MCF 10A (cell line): ENCODE measurements at regions not wholly inside any gene's neighbourhood (a gene's known extent, or its start where the extent isn't known, plus 50 kb on each side); places are given as distances from the start of the nearest gene placed in this dataset.

Experiments
- BruUV-seq: library from RNA; stranded (reverse); fragments of 400-500 nt; replicated peaks from 2 replicates; lab custom pipeline; 2021; lab: Mats Ljungman, UMichigan
- CTCF ChIA-PET: fragments of 300-600 bp; sonication (Branson Sonifier 250); formaldehyde crosslinking; extraction: SDS; loops from one replicate; lab custom pipeline; 2021; ENCODE audit warnings: antibody characterized with exemption, inconsistent platforms; lab: Yijun Ruan, JAX
- POLR2A ChIA-PET: fragments of 300-600, 350-650 bp; sonication (Branson Sonifier 250); formaldehyde crosslinking; extraction: SDS; loops from one replicate; lab custom pipeline; 2020; ENCODE audit warnings: antibody characterized with exemption, inconsistent platforms; lab: Yijun Ruan, JAX
- DNase-seq: peaks from one replicate; pipeline ENCODE4 v3.0.0-alpha.2; 2018; ENCODE audit not compliant: unreplicated experiment
- H3K27ac Mint-ChIP-seq: one replicate; pipeline ENCODE4 v1.8.0; 2022; ENCODE audit warnings: mild to moderate bottlenecking, low read depth, mixed read lengths; ENCODE audit not compliant: unreplicated experiment
- H3K27me3 Mint-ChIP-seq: one replicate; pipeline ENCODE4 v1.8.0; 2022; ENCODE audit warnings: mixed read lengths; ENCODE audit not compliant: insufficient read depth, unreplicated experiment
- H3K36me3 Mint-ChIP-seq: one replicate; pipeline ENCODE4 v1.8.0; 2022; ENCODE audit warnings: mild to moderate bottlenecking, moderate library complexity, mixed read lengths; ENCODE audit not compliant: insufficient read depth, unreplicated experiment
- H3K4me1 Mint-ChIP-seq: one replicate; pipeline ENCODE4 v1.8.0; 2022; ENCODE audit warnings: mixed read lengths; ENCODE audit not compliant: insufficient read depth, unreplicated experiment
- H3K4me3 Mint-ChIP-seq: one replicate; pipeline ENCODE4 v1.8.0; 2022; ENCODE audit warnings: mild to moderate bottlenecking, moderate library complexity, mixed read lengths; ENCODE audit not compliant: unreplicated experiment
- H3K9me3 Mint-ChIP-seq: one replicate; pipeline ENCODE4 v1.8.0; 2022; ENCODE audit warnings: mixed read lengths; ENCODE audit not compliant: unreplicated experiment
- CTCF ChIP-seq: fragments of 200-600 bp; IDR thresholded peaks from one replicate; pipeline ENCODE4 v1.8.0; 2022; ENCODE audit warnings: antibody characterized with exemption, mild to moderate bottlenecking; ENCODE audit not compliant: unreplicated experiment
- intact Hi-C: fragments of 100-400 bp; cut with micrococcal nuclease; formaldehyde crosslinking; loops from 2 replicates; pipeline ENCODE4 v1.14.1; 2022

DNA sequence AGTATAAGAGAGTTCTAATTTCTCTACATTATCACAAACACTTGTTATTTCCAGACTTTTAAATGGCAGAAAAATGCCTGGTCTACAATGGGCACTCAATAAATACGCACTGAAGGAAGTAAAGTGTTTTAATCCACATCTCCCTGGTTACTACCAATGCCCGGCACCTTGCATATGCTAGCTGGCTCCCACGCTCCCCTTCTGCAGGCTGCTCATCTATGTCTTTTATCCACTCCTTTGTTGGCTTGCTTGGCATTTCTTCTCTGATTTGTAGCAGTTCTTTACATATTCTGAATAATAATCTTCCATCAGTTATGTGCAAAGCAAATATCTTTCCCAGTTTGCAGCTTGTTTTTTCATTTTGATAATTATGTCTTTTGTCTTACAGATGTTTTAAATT, 74.6 kb upstream of the PRR23E start:
- TF ChIP-seq CTCF, result no peak
- ChIA-PET POLR2A (interaction anchor here (0.6 kb wide), 1 partner anchor 476 kb away, joined by 3 read pairs; no protein-coding TSS in a partner anchor), CTCF (no interaction called here)
- DNase-seq, result no peak
- Mint-ChIP-seq H3K4me3 (no peak overlapping the region), H3K4me1 (no peaks in the 10 kb centered on the region), H3K27ac (no peak overlapping the region), H3K36me3 (no peaks in the 10 kb centered on the region), H3K27me3 (peaks cover 21% of the 10 kb centered on the region), H3K9me3 (no peaks in the 10 kb centered on the region)
- BruUV-seq, result no TSS peak
- intact Hi-C loops, result no loop called here

DNA sequence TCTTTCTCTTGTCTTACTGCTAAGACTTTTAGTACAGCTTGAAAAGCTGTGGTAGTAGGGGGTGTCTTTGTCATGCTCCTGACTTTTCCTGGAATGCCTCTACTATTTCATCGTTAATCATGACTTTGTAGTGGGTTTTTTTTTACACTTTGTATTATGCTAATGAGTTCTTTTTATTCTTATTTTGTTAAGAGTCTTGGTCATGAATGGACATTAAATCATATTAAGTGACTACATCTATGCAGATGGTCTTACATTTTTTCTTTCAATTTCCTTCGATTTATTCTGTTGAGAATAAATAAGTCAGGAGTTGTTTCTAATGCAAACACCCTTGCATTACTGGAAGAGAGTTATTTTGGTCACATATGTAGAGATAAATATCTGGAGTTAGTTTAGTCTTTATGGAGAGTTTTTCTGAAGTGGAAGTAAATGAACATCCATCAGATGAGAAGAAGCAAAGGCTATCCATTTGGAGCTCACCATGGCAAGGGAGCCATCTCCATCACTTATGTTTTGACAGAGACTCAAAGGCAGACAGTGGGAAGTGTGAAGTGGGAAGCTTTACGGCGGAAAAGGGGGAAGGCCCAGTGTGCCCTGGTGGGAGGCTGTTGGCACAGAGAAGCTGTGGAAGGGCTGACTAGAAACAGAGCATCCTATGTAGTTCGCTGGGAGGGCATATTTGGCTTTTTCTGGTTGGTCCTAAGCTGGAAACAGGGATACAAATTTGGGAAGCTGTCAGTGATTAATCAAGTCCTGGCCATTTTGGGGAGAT, 73.1 kb upstream of the PRR23E start:
- H3K4me3 Mint-ChIP-seq, result no peak overlapping the region
- intact Hi-C loops, result no loop called here
- CTCF ChIA-PET, result no interaction called here
- no peaks in the 10 kb centered on the region for H3K4me1 Mint-ChIP-seq
- H3K27me3 Mint-ChIP-seq, result peaks cover 21% of the 10 kb centered on the region
- no peaks in the 10 kb centered on the region for H3K9me3 Mint-ChIP-seq
- POLR2A ChIA-PET, result interaction anchor here (0.7 kb wide), 1 partner anchor 659 kb away, joined by 3 read pairs; no protein-coding TSS in a partner anchor
- no peak for TF ChIP-seq CTCF
- BruUV-seq, result no TSS peak
- no peaks in the 10 kb centered on the region for H3K36me3 Mint-ChIP-seq
- H3K27ac Mint-ChIP-seq, result no peak overlapping the region
- DNase-seq, result no peak

DNA sequence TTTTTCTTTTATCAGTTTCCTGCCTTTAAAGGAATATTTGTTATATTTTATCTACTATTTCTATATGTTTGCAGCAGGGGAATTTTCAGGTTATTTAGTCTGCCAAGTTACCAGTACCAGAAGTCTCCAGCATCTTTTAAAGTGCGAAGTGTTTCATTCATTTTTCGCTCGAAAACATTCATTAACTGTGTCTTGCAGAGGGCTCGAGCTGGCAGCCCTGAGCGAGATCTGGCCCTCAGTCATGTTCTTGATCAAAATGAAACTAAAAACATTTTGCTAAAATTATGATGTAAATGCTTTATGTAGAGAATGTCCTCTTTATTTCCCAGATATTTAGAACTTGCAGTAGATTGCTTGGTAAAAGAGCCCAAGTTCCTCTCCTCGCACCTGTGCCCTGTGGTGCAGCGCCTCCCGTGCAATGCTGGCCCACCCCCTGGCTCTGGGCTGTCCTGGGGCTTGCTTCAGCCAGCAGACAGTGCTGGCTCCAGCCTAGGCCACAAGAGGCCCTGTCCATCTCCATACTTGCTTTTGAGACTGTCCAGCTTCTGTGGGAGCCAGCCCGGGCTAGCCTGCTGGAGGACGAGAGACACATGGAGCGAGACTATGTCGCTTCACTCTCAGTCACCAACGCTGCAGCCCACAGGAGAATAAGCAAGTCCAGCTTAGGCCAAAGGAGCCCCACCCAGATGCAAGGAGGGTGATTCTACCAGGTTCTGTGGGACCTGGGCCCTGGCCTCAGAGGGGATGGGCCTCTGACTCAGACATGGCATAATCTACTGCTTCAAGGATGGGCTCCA, 71.9 kb upstream of the PRR23E start:
- no peak for DNase-seq
- Mint-ChIP-seq H3K4me1 (no peaks in the 10 kb centered on the region), H3K4me3 (no peak overlapping the region), H3K27ac (no peak overlapping the region), H3K36me3 (no peaks in the 10 kb centered on the region), H3K9me3 (no peaks in the 10 kb centered on the region), H3K27me3 (peaks cover 21% of the 10 kb centered on the region)
- ChIA-PET POLR2A (no interaction called here), CTCF (interaction anchor here (0.7 to 1.4 kb wide), 2 partner anchors 183 to 1358 kb away, joined by 3 read pairs; no protein-coding TSS in a partner anchor)
- intact Hi-C loops, result no loop called here
- no peak for TF ChIP-seq CTCF
- no TSS peak for BruUV-seq

- Mint-ChIP-seq H3K27ac (no peak overlapping the region), H3K36me3 (no peaks in the 10 kb centered on the region), H3K4me3 (no peak overlapping the region), H3K4me1 (no peaks in the 10 kb centered on the region), H3K27me3 (peaks cover 28% of the 10 kb centered on the region), H3K9me3 (no peaks in the 10 kb centered on the region)
- POLR2A ChIA-PET, result no interaction called here
- BruUV-seq, result no TSS peak
- intact Hi-C loops, result no loop called here
- CTCF ChIA-PET, result interaction anchor here (1.4 kb wide), 1 partner anchor 182 kb away, joined by 3 read pairs; no protein-coding TSS in a partner anchor
- TF ChIP-seq CTCF, result no peak
- DNase-seq, result no peak
Observed at GRCh38 chr3:127121885-127122284, 71.0 kb upstream of the PRR23E start.
